ENCODE measurements at regions not wholly inside any gene's neighbourhood (a gene's known extent, or its start where the extent isn't known, plus 50 kb on each side); places are given as distances from the start of the nearest gene placed in this dataset.

GRCh38 chr1:224799083-224799482 is 130.4 kb upstream of the DNAH14 start:
- POLR2A ChIA-PET (ENCODE audit: partially characterized antibody), result no interaction called here
- WGBS, 2 experiments (ENCODE audit: extremely low coverage in 1 of 2, insufficient coverage in 1 of 2, insufficient read length in 1 of 2, insufficient replicate concordance in 2 of 2, low coverage in 1 of 2, low lambda C conversion rate in 2 of 2, missing lambda C conversion rate in 1 of 2), result 90% methylated on average over 3 of the region's 3 CpGs; no CpG with 5 or more reads in 1 of the 2 experiments

More at GRCh38 chr1:224799083-224799482, 130.4 kb upstream of the DNAH14 start:
- H3K9me3 ChIP-seq (ENCODE audit: insufficient read depth in 2 of 2, low read depth in 1 of 2, low read length in 1 of 2), result no peaks in the 10 kb centered on the region; a peak in 1 of 4 replicates
- H2BK5ac ChIP-seq (ENCODE audit: low read depth, low read length), result no peak overlapping the region
- no peak overlapping the region for H2BK15ac ChIP-seq (ENCODE audit: low read length)
- peak overlapping the region; percentile 82 for H3K4ac ChIP-seq (replicated peaks; ENCODE audit: insufficient read length, low read depth, low read length)
- no peak overlapping the region for H3K4me2 ChIP-seq (ENCODE audit: insufficient read depth in 1 of 2, low read depth in 2 of 2, low read length in 2 of 2)
- no peak overlapping the region for H2BK12ac ChIP-seq (ENCODE audit: low read depth, low read length)
- H4K8ac ChIP-seq (ENCODE audit: extremely low read depth, insufficient read depth, low read length), result no peak overlapping the region
- no peaks in the 10 kb centered on the region for H4K20me1 ChIP-seq (replicated peaks in 1 of 2; ENCODE audit: control insufficient read depth in 1 of 2, insufficient read depth in 2 of 2, low read length in 2 of 2)
- H3K4me1 ChIP-seq (replicated peaks in 1 of 4; ENCODE audit: control insufficient read depth in 3 of 4, insufficient read depth in 4 of 4, low read length in 3 of 4), result peaks cover 0 to 13% (median 10%) of the 10 kb centered on the region in 4 experiments; a peak in 5 of 7 replicates
- no peaks in the 10 kb centered on the region for H3K79me2 ChIP-seq (ENCODE audit: control insufficient read depth in 1 of 2, insufficient read depth in 2 of 2, low read length in 2 of 2)
- no peak overlapping the region for H2AFZ ChIP-seq (ENCODE audit: low read length)
- no peak overlapping the region for H2AK5ac ChIP-seq (ENCODE audit: low read depth, low read length)
- FAIRE-seq (no peak), DNase-seq (ENCODE audit: low read depth in 1 of 2, low spot score in 2 of 2) (no peak)
- no peaks in the 10 kb centered on the region for H3K79me1 ChIP-seq (ENCODE audit: low read depth, low read length)
- no peak overlapping the region for H3K23ac ChIP-seq (ENCODE audit: insufficient read length)
- H2BK20ac ChIP-seq (ENCODE audit: low read length), result peak overlapping the region; percentile 99
- CTCF ChIA-PET (ENCODE audit: partially characterized antibody), result interaction anchor here (0.9 kb wide), 1 partner anchor 95 kb away, joined by 4 read pairs; no protein-coding TSS in a partner anchor
- peak overlapping the region; percentile 93 for H2BK120ac ChIP-seq (replicated peaks; ENCODE audit: low read depth, low read length)
- peak overlapping the region; percentile 72 for H4K91ac ChIP-seq (replicated peaks; ENCODE audit: insufficient read length, low read length)
- H3K27ac ChIP-seq (ENCODE audit: low read depth, low read length), result no peak overlapping the region
- no peak overlapping the region for H4K5ac ChIP-seq (ENCODE audit: insufficient read length, low read depth, low read length)
- TF ChIP-seq ZNF274 (IDR thresholded peaks at IDR 0.05; ENCODE audit: borderline replicate concordance, extremely low read depth, low read length) (no peak), YY1 (IDR thresholded peaks at IDR 0.05; ENCODE audit: low read depth, low read length) (no peak), TEAD4 (IDR thresholded peaks at IDR 0.05; ENCODE audit: low read depth, low read length) (no peak), PHF8 (conservative IDR thresholded peaks at IDR 0.05; ENCODE audit: low read depth, low read length) (no peak), TAF7 (optimal IDR thresholded peaks at IDR 0.05; ENCODE audit: borderline replicate concordance, low read depth, low read length) (no peak), BCL11A (IDR thresholded peaks at IDR 0.05; ENCODE audit: low read depth in 2 of 2, low read length in 2 of 2) (no peak), POLR2A (IDR thresholded peaks at IDR 0.05; ENCODE audit: control extremely low read depth in 1 of 2, low read depth in 2 of 2, low read length in 2 of 2) (no peak), HDAC2 (IDR thresholded peaks at IDR 0.05; ENCODE audit: borderline replicate concordance in 1 of 2, low read depth in 2 of 2, low read length in 2 of 2) (no peak), TBP (IDR thresholded peaks at IDR 0.05; ENCODE audit: low read depth, low read length) (no peak), GTF2F1 (IDR thresholded peaks at IDR 0.05; ENCODE audit: borderline replicate concordance, low read depth, low read length) (no peak)
- H3K9ac ChIP-seq (replicated peaks in 1 of 4; ENCODE audit: extremely low read depth in 1 of 4, low read depth in 3 of 4, low read length in 3 of 4), result no peak overlapping the region
- no peak overlapping the region for H3K18ac ChIP-seq (ENCODE audit: extremely low read depth, low read length)
- no peaks in the 10 kb centered on the region for H3K36me3 ChIP-seq (ENCODE audit: control insufficient read depth in 2 of 4, insufficient read depth in 4 of 4, low read length in 3 of 4)
- no peak overlapping the region for H3K4me3 ChIP-seq (ENCODE audit: extremely low read depth in 1 of 4, insufficient read depth in 2 of 4, low read depth in 3 of 4, low read length in 4 of 4)
- H3K27me3 ChIP-seq (replicated peaks in 1 of 4; ENCODE audit: control insufficient read depth in 3 of 4, extremely low read depth in 1 of 4, insufficient read depth in 3 of 4, low read length in 3 of 4), result no peaks in the 10 kb centered on the region
- H3K56ac ChIP-seq (replicated peaks; ENCODE audit: insufficient read length, low read depth, low read length), result no peak overlapping the region
- no peak overlapping the region for H3K14ac ChIP-seq (ENCODE audit: insufficient read length)
- H3K23me2 ChIP-seq (ENCODE audit: low read depth, low read length), result no peaks in the 10 kb centered on the region
